ENCODE measurements at regions not wholly inside any gene's neighbourhood (a gene's known extent, or its start where the extent isn't known, plus 50 kb on each side); places are given as distances from the start of the nearest gene placed in this dataset.

GRCh38 chr11:109814824-109815223 is 278.4 kb upstream of the ZC3H12C start:
- no peak for DNase-seq

GRCh38 chr11:109815500-109816150 is 277.6 kb upstream of the ZC3H12C start:
- no peak for DNase-seq

GRCh38 chr11:109818290-109818689 is 274.9 kb upstream of the ZC3H12C start:
- no peak for DNase-seq

- peak; percentile 68 for DNase-seq
These were observed 273.8 kb upstream of the ZC3H12C start for GRCh38 chr11:109819410-109819809.

- DNase-seq = peak; percentile 78
These were observed 271.7 kb upstream of the ZC3H12C start for GRCh38 chr11:109821511-109821910.

GRCh38 chr11:109822436-109823102 is 270.6 kb upstream of the ZC3H12C start:
- DNase-seq = no peak

- DNase-seq = no peak
These were observed 264.8 kb upstream of the ZC3H12C start for GRCh38 chr11:109828387-109828786.

- DNase-seq = no peak
These were observed 255.2 kb upstream of the ZC3H12C start for GRCh38 chr11:109838026-109838425.

- DNase-seq = no peak
These were observed 247.8 kb upstream of the ZC3H12C start for GRCh38 chr11:109845437-109845836.

GRCh38 chr11:109847621-109848020 is 245.6 kb upstream of the ZC3H12C start:
- DNase-seq = no peak

GRCh38 chr11:109849051-109849450 is 244.1 kb upstream of the ZC3H12C start:
- DNase-seq = no peak

GRCh38 chr11:109849946-109850345 is 243.2 kb upstream of the ZC3H12C start:
- DNase-seq = peak; percentile 80

GRCh38 chr11:109851780-109852390 is 241.3 kb upstream of the ZC3H12C start:
- peak; percentile 32 for DNase-seq

GRCh38 chr11:109853156-109853776 is 239.9 kb upstream of the ZC3H12C start:
- peak; percentile 70 for DNase-seq

- DNase-seq = no peak
These were observed 238.5 kb upstream of the ZC3H12C start for GRCh38 chr11:109854731-109855130.

GRCh38 chr11:109856928-109857327 is 236.3 kb upstream of the ZC3H12C start:
- DNase-seq = no peak

GRCh38 chr11:109857637-109858036 is 235.6 kb upstream of the ZC3H12C start:
- DNase-seq = no peak

GRCh38 chr11:109858152-109858551 is 235.0 kb upstream of the ZC3H12C start:
- DNase-seq = no peak

- DNase-seq = no peak
These were observed 234.0 kb upstream of the ZC3H12C start for GRCh38 chr11:109859045-109859724.

GRCh38 chr11:109862835-109863234 is 230.4 kb upstream of the ZC3H12C start:
- no peak for DNase-seq

GRCh38 chr11:109864151-109864661 is 229.0 kb upstream of the ZC3H12C start:
- peak; percentile 63 for DNase-seq

- peak; percentile 86 for DNase-seq
These were observed 228.2 kb upstream of the ZC3H12C start for GRCh38 chr11:109864834-109865547.
